H1 (cell line): ENCODE measurements at regions not wholly inside any gene's neighbourhood (a gene's known extent, or its start where the extent isn't known, plus 50 kb on each side); places are given as distances from the start of the nearest gene placed in this dataset.

Source experiments
- ATF2 ChIP-seq: IDR thresholded peaks from 2 replicates; pipeline ENCODE4 v1.6.1; 2012; ENCODE audit warnings: low read length, inconsistent platforms
- ATF3 ChIP-seq: IDR thresholded peaks from 2 replicates; pipeline ENCODE4 v1.6.1; 2011; ENCODE audit warnings: low read depth, mild to moderate bottlenecking, low read length; ENCODE audit not compliant: insufficient read depth
- BACH1 ChIP-seq: IDR thresholded peaks from 2 replicates; pipeline ENCODE4 v1.6.1; 2012; ENCODE audit warnings: low read length, improper control_type of control experiment
- CHD1 ChIP-seq: IDR thresholded peaks from 2 replicates; pipeline ENCODE4 v1.6.1; 2012; ENCODE audit warnings: low read depth, low read length, improper control_type of control experiment
- POLR2A ChIP-seq, 2 experiments: IDR thresholded peaks; 1 replicate in 1 of 2; 2 replicates in 1 of 2; pipeline ENCODE4 v1.6.1; 2011; ENCODE audit warnings: low read depth in 2 of 2, low read length in 2 of 2, mild to moderate bottlenecking in 2 of 2; ENCODE audit errors: control extremely low read depth in 1 of 2
- RFX5 ChIP-seq: IDR thresholded peaks from 2 replicates; pipeline ENCODE4 v1.6.1; 2011; ENCODE audit warnings: low read depth, low read length, improper control_type of control experiment, borderline replicate concordance
- SIRT6 ChIP-seq: IDR thresholded peaks from one replicate; pipeline ENCODE4 v1.7.1; 2012; ENCODE audit warnings: low read length, inconsistent platforms
- SUZ12 ChIP-seq: fragments of 200-600 bp; sonication (generic); IDR thresholded peaks from 2 replicates; pipeline ENCODE4 v1.6.1; 2012; ENCODE audit warnings: mild to moderate bottlenecking, inconsistent platforms, low read length, moderate library complexity, mixed read lengths

- TF ChIP-seq ATF2 (no peak), RFX5 (no peak), POLR2A (IDR thresholded peaks at IDR 0.05; ENCODE audit: control extremely low read depth in 1 of 2, low read depth in 2 of 2, low read length in 2 of 2) (no peak), SIRT6 (no peak), ATF3 (no peak), CHD1 (no peak), SUZ12 (no peak), BACH1 (no peak)
These were observed 127.3 kb downstream of the MAD2L1 start (continued) for GRCh38 chr4:119939071-119939995.
